Tibial nerve (tissue), 3 donors: ENCODE measurements at regions not wholly inside any gene's neighbourhood (a gene's known extent, or its start where the extent isn't known, plus 50 kb on each side); places are given as distances from the start of the nearest gene placed in this dataset.

Experiments
- CTCF ChIP-seq, 5 experiments: fragments of 200-600 bp in 3 of 5; fragments of 450-650 bp in 2 of 5; sonication (generic) in 3 of 5; IDR thresholded peaks; one replicate each; pipeline ENCODE4 v1.5.1; 2016 to 2019; ENCODE audit warnings: antibody characterized with exemption in 5 of 5, mild to moderate bottlenecking in 3 of 5, moderate library complexity in 2 of 5
- POLR2A ChIP-seq, 2 donors: fragments of 450-650 bp; IDR thresholded peaks; one replicate each; pipeline ENCODE4 v1.6.1; 2017; ENCODE audit warnings: antibody characterized with exemption in 2 of 2, mild to moderate bottlenecking in 2 of 2, moderate library complexity in 2 of 2

GRCh38 chr9:107819772-107820565, 330.4 kb upstream of the KLF4 start:
- TF ChIP-seq CTCF (IDR thresholded peaks at IDR 0.05) (no peak), POLR2A (IDR thresholded peaks at IDR 0.05) (no peak)
